ENCODE measurements at regions not wholly inside any gene's neighbourhood (a gene's known extent, or its start where the extent isn't known, plus 50 kb on each side); places are given as distances from the start of the nearest gene placed in this dataset.

GRCh38 chr5:173463207-173463606 is 135.0 kb upstream of the STC2 start:
- DNase-seq (ENCODE audit: low read depth), result no peak

DNA sequence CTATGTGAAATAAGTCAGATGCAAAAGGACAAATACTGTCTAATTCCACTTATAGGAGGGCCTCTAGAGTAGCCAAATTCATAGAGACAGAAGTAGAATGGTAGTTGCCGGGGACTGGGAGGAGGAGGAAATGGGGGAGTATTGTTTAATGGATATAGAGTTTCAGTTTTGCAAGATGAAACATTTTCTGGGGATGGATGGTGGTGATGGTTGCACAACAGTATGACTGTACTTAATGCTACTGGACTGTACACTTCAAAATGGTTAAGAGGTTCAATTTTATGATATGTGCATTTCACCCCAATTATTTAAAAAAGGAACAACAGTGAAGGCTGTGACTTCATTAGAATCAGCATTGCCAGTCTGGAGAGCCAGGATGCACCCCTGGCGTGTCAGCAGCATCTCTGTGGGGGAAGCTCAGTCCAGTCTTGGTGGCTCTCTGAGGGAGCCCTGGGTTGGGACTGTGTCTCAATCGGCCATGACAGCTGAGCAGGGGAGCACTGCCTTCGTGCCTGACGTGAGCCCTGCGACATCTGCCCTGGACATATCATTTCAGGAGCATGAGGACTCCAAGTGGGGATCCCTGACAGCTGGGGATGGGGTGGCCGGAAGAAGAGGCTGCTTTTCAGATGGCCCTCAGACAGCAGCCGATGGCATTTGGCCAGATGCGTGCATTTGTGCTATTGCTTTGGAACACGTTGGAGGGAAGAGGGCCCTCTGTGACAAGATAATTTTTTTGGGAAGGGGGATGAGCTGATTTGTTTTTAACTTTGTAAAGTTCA is 130.8 kb upstream of the STC2 start:
- DNase-seq (ENCODE audit: low read depth), result peak; percentile 90

GRCh38 chr5:173457482-173457881 is 129.3 kb upstream of the STC2 start:
- peak; percentile 32 for DNase-seq (ENCODE audit: low read depth)

DNA sequence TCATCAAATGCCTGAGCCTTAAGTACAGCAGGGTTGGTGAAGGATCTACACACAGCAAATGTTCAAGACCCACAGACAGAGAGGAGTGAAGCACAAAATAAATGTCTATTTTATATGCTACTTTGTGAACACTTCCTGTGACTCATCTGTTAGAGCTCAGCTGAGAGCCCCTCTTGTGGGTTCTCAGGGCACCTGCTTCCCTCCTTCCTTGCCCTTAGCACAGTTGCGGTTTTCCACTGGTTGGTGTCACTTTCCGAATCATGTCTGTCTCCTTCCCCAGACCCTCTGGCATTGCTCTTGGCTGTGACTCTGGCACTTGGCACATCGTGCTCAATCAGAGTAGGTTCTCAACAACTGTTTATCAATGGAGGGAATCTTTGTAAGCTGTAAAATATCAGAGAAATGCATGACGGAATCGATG is 128.5 kb upstream of the STC2 start:
- DNase-seq (ENCODE audit: low read depth), result peak; percentile 84

DNA sequence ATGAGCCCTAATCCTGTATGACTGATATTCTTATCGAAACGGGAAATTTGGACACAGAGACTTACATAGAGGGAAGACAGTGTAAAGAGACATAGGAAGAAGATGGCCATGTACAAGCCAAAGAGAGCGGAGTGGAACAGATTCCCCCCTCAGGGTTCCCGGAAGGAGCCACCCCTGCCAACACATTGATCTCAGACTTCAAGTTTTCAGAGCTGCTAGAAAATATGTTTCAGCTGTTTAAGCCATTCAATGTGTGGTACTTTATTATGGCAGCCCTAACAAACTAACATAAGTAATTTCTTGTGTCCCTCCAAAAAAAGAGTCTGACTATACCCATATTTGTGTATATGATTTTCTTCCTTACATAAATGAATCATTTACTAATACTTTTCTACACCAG is 128.0 kb upstream of the STC2 start:
- no peak for DNase-seq (ENCODE audit: low read depth)

DNA sequence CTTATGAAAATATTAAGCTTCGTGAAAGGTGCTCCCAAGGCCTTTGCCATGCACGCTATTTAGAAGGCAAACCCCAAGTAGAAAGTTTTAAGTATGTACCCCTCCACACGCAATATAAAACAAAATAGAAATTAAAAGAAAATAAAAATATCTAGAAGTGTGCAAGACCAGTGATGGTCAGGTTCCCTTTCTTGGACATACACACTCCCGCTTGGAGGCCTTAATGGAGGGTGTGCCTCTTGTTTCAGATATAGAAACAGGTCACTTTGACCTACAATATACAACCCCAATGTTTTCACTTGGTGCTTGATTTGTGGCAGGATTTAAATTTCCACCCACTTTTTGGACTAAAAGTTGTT is 127.4 kb upstream of the STC2 start:
- no peak for DNase-seq (ENCODE audit: low read depth)

GRCh38 chr5:173454736-173455598 is 126.8 kb upstream of the STC2 start:
- DNase-seq (ENCODE audit: low read depth), result peak; percentile 99

GRCh38 chr5:173454361-173454735 is 126.1 kb upstream of the STC2 start:
- peak; percentile 64 for DNase-seq (ENCODE audit: low read depth)

DNA sequence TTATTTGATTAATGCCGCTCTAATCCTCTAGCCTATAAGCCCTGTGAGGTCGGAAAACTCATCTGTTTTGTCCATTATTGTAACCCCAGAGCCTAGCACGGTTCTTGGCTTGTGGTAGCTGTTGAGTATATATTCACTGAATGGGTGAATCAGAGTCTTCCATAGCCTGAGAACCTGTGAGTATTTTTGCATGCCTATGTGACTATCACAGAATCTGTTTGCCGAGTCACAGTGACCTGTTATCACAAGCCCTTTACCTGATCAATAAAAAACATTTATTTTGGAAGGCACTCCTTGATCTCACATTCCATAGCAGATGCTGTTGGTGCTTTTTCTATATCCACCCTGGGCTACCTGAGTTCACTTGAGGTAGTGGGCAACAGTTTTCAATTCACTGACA is 125.0 kb upstream of the STC2 start:
- DNase-seq (ENCODE audit: low read depth), result peak; percentile 32

DNA sequence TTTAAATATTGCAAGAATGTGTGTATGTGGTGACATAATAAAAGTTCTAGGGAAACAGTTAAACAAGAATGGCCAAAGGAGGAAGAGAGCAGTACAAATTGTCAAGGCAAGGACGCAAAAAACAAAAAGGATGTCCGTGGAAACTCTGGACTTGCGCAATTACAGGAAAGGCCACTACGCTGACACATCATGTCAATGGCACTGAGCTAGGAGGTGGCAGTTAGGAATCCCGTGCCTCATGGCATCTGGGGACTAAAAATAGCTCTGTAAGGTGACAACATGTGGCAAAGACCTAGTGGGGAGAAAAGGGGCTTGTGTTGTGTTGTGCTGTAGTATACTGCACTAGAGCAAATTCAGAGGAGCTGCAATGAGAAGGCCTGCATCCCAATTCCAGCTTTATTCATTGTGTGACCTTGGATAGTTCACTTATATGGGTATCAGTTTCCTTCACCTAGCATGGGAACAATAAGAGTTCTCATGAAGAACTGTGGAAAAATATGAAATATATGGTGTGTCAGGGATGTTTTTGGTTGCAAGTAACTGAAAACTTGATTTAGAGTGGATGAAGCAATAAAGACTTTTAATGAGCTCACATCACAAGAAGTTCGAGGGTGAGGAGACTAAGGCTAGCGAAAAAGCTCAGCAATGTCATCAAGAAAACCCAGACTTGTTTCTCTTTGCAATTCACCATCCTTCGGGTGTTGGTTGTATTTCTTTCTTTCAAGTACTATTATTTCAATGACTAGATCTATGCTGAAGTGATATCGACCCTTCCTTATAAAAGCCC is 124.1 kb upstream of the STC2 start:
- peak; percentile 60 for DNase-seq (ENCODE audit: low read depth)

DNA sequence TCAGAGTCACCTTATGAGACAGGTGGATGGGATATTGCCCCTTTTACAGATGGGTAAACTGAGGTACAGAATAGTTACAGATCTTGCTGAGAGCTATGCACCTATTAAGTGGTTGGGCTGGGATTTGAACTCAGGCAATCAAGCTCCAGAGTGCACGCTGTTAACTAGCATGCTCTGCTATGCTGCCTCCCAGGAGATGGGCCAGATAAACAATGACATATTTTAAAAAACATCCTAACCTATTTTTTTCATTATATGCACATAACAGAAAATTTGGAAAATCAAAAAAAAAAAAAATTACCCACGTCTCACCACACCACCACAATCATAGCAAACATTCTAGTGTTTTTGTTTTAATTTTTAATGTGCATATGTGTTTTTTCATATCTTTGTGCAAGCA is 123.4 kb upstream of the STC2 start:
- no peak for DNase-seq (ENCODE audit: low read depth)

DNA sequence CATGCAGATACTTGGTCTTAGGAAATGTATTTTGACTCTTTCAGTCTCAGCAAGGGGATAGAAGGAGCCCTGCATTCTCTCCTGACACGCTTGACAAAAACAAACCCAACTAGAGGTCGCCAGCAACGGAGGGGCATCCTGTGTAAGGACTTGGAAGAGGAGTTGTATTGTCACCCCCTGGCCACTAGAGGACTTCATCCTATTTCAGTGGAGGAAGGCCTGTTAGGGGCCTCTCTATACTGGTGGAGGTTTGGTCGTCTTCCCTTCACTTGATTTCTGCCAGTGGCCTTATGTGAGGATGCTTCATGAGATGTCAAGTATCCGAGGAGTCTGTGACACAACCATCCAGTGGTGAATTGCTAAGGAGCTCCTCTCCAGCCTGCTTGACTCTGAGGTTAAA is 122.8 kb upstream of the STC2 start:
- DNase-seq (ENCODE audit: low read depth), result peak; percentile 33

DNA sequence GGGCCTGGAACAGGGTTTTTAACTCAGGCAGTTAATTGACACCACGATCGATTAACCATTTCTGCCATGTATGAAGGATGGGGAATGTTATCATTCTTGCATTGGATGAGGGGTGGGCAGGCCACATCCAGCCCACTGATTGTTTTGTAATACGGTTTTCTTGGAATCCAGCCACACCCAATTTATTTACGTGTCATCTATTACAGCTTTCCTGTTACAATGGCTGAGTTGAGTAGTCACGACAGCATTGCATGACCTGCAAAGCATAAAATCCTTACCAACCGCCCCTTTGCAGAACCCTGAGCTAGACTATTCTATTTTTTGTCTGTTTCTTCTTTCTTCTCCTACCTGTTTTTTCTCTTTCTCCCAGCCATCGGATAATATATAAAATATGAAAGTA is 122.0 kb upstream of the STC2 start:
- no peak for DNase-seq (ENCODE audit: low read depth)

GRCh38 chr5:173448856-173449255 is 120.6 kb upstream of the STC2 start:
- no peak for DNase-seq (ENCODE audit: low read depth)

DNA sequence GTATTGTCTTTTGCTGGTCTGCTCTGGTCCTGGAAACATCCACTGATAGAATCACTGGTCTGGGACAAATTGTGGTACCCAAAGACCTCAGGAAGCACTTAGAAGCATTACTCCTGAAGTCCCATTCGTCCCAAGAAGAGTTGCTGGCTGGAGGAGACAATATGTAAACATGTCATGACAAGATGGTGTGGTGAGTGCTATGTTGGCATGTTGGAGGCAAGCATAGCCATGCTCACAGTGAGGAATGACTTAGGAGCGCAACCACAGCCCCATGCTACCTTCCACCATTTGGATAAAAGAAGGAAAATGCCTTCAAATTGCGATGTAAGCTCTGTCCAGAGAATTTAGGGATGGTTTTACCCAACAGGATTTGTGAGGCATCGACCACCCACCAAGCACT is 115.8 kb upstream of the STC2 start:
- no peak for DNase-seq (ENCODE audit: low read depth)

- no peak for DNase-seq (ENCODE audit: low read depth)
Observed at GRCh38 chr5:173441053-173441628, 112.9 kb upstream of the STC2 start.

- DNase-seq (ENCODE audit: low read depth), result no peak
Observed at GRCh38 chr5:173438951-173439350, 110.7 kb upstream of the STC2 start.

GRCh38 chr5:173435447-173435846 is 107.2 kb upstream of the STC2 start:
- no peak for DNase-seq (ENCODE audit: low read depth)

DNA sequence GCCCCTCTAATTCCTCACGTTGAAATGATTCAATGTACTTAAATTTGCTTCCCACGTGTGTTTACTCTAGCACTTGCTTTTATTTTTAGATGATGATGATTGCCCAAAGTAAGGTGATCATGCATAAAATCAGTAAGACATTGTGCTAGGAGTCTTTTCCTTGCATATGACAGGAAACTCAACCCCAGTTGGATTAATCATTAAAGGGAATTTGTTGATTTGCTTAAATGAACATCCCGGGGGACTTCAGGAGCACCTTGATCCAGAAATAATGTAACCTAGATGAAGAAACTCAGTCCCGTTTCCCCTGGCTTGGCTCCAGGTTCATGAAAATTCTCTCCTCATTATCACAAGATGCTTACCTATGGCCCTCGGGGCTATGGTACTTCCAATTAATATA is 106.1 kb upstream of the STC2 start:
- DNase-seq (ENCODE audit: low read depth), result no peak

DNA sequence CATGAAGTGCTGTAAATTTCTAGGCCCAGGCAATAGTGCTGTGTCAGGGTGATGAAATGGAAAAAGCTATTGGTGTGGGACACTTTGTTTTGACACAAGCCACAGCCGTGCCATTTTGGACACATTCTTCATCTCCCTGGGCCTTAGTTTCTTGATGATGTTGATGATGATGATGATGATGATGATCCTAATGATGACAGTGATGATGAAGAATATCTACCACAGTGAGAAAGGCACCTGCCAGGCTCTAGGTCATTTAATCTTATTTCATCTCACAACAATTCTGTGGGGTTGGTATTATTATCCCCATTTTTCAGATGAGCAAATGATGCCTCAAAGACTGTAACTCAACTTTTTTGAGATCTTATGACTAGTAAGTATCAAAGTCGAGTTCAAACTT is 102.2 kb upstream of the STC2 start:
- no peak for DNase-seq (ENCODE audit: low read depth)

GRCh38 chr5:173429489-173430150 is 101.4 kb upstream of the STC2 start:
- DNase-seq (ENCODE audit: low read depth), result peak; percentile 24
